Ovary (tissue), 7 donors: ENCODE measurements at regions not wholly inside any gene's neighbourhood (a gene's known extent, or its start where the extent isn't known, plus 50 kb on each side); places are given as distances from the start of the nearest gene placed in this dataset.

Experiments used
- DNase-seq, 5 donors: peaks; one replicate each; pipeline ENCODE4 v3.0.0-alpha.2; 2019 to 2020
- H3K27ac ChIP-seq, 2 donors: fragments of 200-600 bp; one replicate each; pipeline versions ENCODE4 v1.5.1 to v1.8.0; 2019 to 2022
- H3K27me3 ChIP-seq: fragments of 200-600 bp; one replicate; pipeline ENCODE4 v1.8.0; 2022
- H3K36me3 ChIP-seq: fragments of 200-600 bp; sonication (generic); one replicate; pipeline ENCODE4 v1.5.1; 2019
- H3K4me1 ChIP-seq: one replicate; pipeline ENCODE4 v1.8.1; 2013; ENCODE audit warnings: mild to moderate bottlenecking, moderate library complexity; ENCODE audit not compliant: insufficient read depth
- H3K4me3 ChIP-seq: fragments of 200-600 bp; sonication (generic); one replicate; pipeline ENCODE4 v1.5.1; 2017
- H3K9me3 ChIP-seq, 2 donors: fragments of 200-600 bp in 1 of 2; sonication (generic) in 1 of 2; one replicate each; pipeline versions ENCODE4 v1.5.1 to v1.8.1; 2013 to 2019; ENCODE audit warnings: mild to moderate bottlenecking in 1 of 2, moderate library complexity in 1 of 2
- EP300 ChIP-seq: sonication (generic); formaldehyde crosslinking; IDR thresholded peaks from one replicate; pipeline ENCODE4 v1.6.1; 2017; ENCODE audit warnings: antibody characterized with exemption
- POLR2A ChIP-seq: fragments of 450-650 bp; IDR thresholded peaks from one replicate; pipeline ENCODE4 v1.6.1; 2017; ENCODE audit warnings: antibody characterized with exemption, mild to moderate bottlenecking, moderate library complexity
- WGBS, 3 donors: extraction: QIAGEN DNeasy Blood & Tissue Kit in 1 of 3; methylation state at CpG; one replicate each; pipeline versions ENCODE4 v1.1.5 to v1.1.7; 2013 to 2017; 5-methylcytosine and 5-hydroxymethylcytosine counted together
- intact Hi-C, 4 donors: fragments of 100-400 bp; cut with DNase I; formaldehyde crosslinking; loops; one replicate each; pipeline versions ENCODE4 v1.11.0 to v1.15.1; 2022 to 2023
- TF ChIP-seq, protein P1 (sequence below), 3 donors: fragments of 450-650 bp in 2 of 3; fragments of 200-600 bp in 1 of 3; IDR thresholded peaks; one replicate each; pipeline versions ENCODE4 v1.5.1 to v1.8.0; 2016 to 2022; ENCODE audit warnings: antibody characterized with exemption in 3 of 3, mild to moderate bottlenecking in 1 of 3
- donor health status: DM: no; HTN: no; CAD: no; lungs with moderate emphysema.
- donor health status: DM: no; HTN: no; CAD: no.
- donor health status: Bipolar disorder and iron deficiency.
- donor health status: DM: no; HTN: no; CAD: no.
- donor health status: DM: yes; HTN: yes; CAD: no.

DNA sequence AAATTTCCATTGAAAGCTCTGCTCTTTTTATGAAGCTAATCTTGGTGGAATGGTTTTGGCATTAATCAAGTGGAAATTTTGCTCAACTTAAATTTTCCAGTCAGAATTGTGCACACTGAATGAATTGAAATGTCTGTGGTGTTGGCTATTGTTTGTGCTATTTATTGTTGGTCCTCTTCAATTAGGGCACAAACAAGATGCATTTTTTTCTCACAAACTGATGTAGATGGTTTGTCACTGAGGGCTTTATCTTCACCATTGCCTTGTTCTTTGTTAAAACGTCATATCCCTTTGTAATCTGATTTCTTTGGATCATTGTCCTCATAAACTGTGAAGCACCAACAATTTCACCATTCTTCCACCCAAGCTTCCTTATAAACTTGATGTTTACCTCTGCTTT is 152.1 kb upstream of the RHOBTB1 start:
- no peaks in the 10 kb centered on the region for H3K4me1 ChIP-seq

DNA sequence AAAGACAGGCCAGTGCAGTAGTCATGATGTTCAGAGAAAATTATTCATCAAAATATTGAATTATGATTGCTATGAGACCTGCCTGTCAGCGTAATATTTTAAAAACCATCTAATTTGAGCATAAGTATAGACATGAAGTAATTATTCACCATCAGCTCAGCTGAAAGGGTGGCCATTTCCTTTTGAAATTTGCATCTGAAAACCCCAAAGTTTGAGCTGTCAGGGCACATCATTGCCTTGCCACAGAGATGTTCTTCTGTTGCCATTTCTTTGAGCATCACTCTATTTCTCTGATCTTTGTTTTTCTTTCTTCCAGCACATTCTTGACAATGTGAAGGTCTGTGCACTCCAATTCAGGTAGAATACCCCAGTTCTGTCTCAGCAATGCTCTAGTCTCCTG is 147.5 kb upstream of the RHOBTB1 start:
- Histone ChIP-seq H3K4me3 (no peak overlapping the region), H3K27me3 (no peaks in the 10 kb centered on the region), H3K4me1 (no peaks in the 10 kb centered on the region), H3K36me3 (no peaks in the 10 kb centered on the region), H3K9me3 (no peaks in the 10 kb centered on the region), H3K27ac (no peak overlapping the region)
- intact Hi-C loops = no loop called here
- no peak for DNase-seq
- TF ChIP-seq, protein P1, sequence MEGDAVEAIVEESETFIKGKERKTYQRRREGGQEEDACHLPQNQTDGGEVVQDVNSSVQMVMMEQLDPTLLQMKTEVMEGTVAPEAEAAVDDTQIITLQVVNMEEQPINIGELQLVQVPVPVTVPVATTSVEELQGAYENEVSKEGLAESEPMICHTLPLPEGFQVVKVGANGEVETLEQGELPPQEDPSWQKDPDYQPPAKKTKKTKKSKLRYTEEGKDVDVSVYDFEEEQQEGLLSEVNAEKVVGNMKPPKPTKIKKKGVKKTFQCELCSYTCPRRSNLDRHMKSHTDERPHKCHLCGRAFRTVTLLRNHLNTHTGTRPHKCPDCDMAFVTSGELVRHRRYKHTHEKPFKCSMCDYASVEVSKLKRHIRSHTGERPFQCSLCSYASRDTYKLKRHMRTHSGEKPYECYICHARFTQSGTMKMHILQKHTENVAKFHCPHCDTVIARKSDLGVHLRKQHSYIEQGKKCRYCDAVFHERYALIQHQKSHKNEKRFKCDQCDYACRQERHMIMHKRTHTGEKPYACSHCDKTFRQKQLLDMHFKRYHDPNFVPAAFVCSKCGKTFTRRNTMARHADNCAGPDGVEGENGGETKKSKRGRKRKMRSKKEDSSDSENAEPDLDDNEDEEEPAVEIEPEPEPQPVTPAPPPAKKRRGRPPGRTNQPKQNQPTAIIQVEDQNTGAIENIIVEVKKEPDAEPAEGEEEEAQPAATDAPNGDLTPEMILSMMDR (IDR thresholded peaks at IDR 0.05) = no peak
- TF ChIP-seq POLR2A = no peak
- no peak for TF ChIP-seq EP300
- 97 to 100% (median 98%) methylated on average over 1 of the region's 1 CpG for whole genome bisulfite sequencing, 3 donors

More for the DNA sequence above, 152.1 kb upstream of the RHOBTB1 start:
- Histone ChIP-seq H3K9me3 (no peaks in the 10 kb centered on the region), H3K4me3 (no peak overlapping the region), H3K27me3 (no peaks in the 10 kb centered on the region), H3K27ac (no peak overlapping the region), H3K36me3 (no peaks in the 10 kb centered on the region)
- DNase-seq = no peak
- intact Hi-C loops = no loop called here
- TF ChIP-seq, protein P1 (IDR thresholded peaks at IDR 0.05) = no peak
- TF ChIP-seq EP300 = no peak
- no peak for TF ChIP-seq POLR2A
- 67 to 93% (median 80%) methylated on average over 1 of the region's 1 CpG for WGBS, 3 donors

DNA sequence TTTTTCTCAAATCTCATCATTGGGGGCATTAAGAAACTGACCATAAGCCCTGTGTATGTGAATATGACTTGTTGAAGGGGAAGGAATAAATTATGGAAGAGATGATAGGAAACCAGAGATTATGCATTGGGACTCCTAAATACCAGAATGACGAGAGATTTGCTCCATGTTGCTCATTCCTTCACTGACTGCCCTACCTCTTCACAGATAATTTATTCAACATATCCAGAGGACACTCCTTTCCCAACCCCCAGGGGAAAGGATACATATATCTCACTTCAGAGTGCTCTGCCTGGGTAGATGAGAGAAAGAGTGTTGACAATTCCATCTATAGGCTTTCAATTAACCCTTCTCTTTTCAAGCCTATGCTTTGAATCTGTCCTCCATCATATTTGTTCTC is 145.3 kb upstream of the RHOBTB1 start:
- Histone ChIP-seq H3K4me1 (no peaks in the 10 kb centered on the region), H3K4me3 (no peak overlapping the region), H3K36me3 (no peaks in the 10 kb centered on the region), H3K27ac (no peak overlapping the region), H3K27me3 (no peaks in the 10 kb centered on the region), H3K9me3 (no peaks in the 10 kb centered on the region)
- DNase-seq = no peak
- WGBS, 3 donors = 76 to 95% (median 87%) methylated on average over 1 of the region's 1 CpG
- TF ChIP-seq POLR2A (no peak), EP300 (no peak)
- TF ChIP-seq, protein P1 (IDR thresholded peaks at IDR 0.05) = no peak
- intact Hi-C loops = no loop called here

DNA sequence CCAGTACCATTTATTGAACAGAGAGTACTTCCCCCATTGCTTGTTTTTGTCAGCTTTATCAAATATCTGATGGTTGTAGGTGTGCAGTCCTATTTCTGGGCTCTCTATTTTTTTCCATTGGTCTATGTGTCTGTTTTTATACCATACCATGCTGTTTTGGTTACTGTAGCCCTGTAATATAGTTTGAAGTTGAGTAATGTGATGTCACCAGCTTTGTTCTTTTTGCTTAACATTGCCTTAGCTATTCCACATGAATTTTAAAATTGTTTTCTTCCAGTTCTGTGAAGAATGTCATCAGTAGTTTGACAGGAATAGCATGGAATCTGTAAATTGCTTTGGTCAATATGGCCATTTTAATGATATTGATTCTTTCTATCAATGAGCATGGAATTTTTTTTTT is 140.5 kb upstream of the RHOBTB1 start:
- Histone ChIP-seq H3K4me1 (peaks cover 5% of the 10 kb centered on the region), H3K27ac (no peak overlapping the region), H3K4me3 (no peak overlapping the region), H3K9me3 (no peaks in the 10 kb centered on the region), H3K36me3 (no peaks in the 10 kb centered on the region), H3K27me3 (no peaks in the 10 kb centered on the region)
- TF ChIP-seq, protein P1 (IDR thresholded peaks at IDR 0.05) = no peak
- TF ChIP-seq EP300 = no peak
- no peak for TF ChIP-seq POLR2A
- DNase-seq = no peak
- intact Hi-C loops = no loop called here

DNA sequence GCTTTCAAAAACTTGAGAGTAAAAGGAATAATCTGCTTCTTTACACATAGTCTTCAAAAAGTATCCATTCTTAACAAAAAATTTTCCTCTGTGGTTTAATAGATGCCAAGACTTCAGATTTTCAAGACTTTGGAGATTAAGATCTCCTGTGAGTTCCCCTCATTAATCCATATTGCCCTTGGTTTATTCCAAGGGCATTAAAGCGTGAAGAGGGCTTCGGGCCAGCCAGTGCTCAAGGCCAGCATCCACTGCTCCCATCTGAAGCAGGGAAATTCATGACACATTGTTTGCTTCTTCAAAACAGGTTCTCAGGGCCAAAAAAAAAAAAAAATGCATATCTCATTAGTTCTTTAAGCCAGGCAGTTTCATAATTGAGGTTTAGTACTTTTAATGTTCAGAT is 137.3 kb upstream of the RHOBTB1 start:
- no peaks in the 10 kb centered on the region for H3K9me3 ChIP-seq
- no peak overlapping the region for H3K4me3 ChIP-seq
- no peaks in the 10 kb centered on the region for H3K36me3 ChIP-seq
- peaks cover 5% of the 10 kb centered on the region for H3K4me1 ChIP-seq
- no peaks in the 10 kb centered on the region for H3K27me3 ChIP-seq
- TF ChIP-seq POLR2A (no peak), EP300 (no peak)
- TF ChIP-seq, protein P1 (IDR thresholded peaks at IDR 0.05) = no peak
- no peak overlapping the region for H3K27ac ChIP-seq
- WGBS, 3 donors = 5 to 19% (median 10%) methylated on average over 2 of the region's 2 CpGs
- peak in 4 of 5 donors; percentile 16 to 43 (median 20) for DNase-seq
- intact Hi-C loops = no loop called here
